ENCODE measurements at regions not wholly inside any gene's neighbourhood (a gene's known extent, or its start where the extent isn't known, plus 50 kb on each side); places are given as distances from the start of the nearest gene placed in this dataset.
"Not testable (repeated sequence)": the region's sequence is repeated elsewhere in the genome, so short reads cannot be mapped to it uniquely, and the experiment has no call there.

DNA sequence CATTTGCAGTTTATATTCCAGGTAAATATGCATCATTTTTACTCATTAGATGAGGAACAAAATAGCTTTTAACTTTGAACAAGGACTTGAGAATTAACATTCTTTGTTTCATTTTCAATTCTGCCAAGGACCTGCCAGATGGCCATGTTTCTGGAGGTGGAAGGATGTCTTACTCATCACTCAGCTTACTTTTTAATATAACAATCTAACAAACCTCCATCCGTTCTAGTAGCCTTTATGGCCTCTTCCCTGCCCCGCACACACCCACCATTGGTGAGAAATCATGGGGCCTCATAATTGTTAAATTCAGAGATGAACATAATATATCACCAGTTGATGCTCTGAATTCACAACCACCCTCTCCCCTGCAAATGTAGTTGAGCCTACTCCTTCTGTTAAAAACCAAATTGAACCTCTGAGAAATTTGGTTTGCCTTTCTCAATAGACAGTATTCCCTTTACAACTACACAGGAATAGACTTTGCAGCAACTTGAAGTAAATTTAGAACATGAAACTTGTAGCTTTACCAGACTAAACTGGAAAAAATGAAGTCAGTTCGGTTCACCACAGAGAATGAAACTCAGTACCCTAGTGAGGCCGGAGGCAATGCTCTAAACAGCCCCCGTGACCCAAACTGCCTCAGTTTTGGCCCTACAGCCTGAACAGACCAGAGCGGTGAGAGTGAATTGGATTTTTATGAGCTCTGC lies 50.1 kb upstream of the ACSL4 start:
- no peak for DNase-seq (ENCODE audit: low read depth)

DNA sequence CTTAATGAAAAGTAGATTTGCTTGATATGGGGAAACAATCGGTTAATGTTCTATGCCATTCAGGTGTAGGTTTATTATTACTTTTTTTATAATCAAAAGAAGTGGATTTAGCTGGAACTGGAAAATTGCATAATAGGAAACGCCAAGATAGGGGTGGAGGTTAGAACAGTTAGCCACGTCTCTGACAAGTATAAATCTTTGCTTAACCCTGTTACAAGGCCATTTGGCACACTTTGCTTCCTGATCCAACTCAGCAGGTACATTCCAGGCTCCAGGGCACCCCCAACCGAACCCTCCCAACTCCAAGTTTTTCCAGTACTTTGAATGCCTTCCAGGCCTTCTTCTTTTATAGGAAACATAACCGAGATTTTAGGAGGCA lies 50.6 kb upstream of the ACSL4 start:
- DNase-seq (ENCODE audit: low read depth) = no peak

DNA sequence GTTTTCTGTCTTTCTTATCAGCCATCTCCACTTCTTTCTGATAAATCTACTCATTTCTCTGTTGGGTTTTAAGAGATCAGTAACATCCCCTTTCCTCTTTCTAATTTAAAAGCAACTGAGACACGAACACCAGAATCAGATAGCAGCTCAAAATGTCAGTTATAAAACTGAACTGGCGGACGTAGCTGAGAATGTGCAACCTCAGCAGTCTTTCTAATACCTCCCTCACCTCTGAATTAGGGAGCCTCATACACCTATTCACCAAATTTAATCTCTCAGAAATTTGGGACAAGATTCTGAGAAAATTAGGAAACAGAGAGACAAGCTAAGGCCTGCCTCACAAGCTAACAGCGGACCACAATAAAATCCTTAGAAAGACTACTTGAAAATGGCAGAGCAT lies 52.0 kb upstream of the ACSL4 start:
- no peak for DNase-seq (ENCODE audit: low read depth)

DNA sequence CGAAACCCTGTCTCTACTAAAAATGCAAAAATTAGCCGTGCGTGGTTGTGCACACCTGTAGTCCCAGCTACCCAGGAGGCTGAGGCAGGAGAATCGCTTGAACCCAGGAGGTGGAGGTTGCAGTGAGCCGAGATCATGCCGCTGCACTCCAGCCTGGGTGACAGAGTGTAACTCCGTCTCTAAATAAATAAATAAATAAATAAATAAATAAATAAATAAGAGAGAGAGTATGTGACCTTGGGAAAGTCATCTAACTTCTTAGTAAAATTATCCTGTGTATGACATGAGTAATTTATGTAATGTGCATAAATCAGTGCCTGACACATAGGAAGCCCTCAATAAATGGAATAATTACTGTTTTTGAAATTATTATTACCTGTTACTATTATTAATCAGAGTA lies 57.5 kb upstream of the ACSL4 start:
- not testable (repeated sequence) for DNase-seq (ENCODE audit: low read depth)

DNA sequence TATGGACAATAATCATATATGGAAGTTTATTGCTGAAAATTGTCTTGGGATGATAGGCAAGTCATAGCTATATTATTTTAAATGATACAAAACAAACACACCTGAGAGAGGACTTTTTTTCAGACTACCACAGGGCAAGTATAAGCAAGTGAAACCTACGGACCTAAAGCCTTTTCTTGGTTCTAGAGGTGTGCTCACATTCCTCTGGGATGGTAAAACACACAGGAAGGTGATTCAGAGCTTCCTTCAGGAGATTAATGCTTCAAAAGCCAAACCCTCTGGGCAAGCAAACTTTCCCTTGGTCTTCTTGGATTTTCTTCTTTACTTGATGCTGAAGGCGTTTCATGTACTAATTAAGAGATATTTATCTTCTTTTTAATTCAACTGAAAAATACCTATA lies 60.1 kb upstream of the ACSL4 start:
- no peak for DNase-seq (ENCODE audit: low read depth)

DNA sequence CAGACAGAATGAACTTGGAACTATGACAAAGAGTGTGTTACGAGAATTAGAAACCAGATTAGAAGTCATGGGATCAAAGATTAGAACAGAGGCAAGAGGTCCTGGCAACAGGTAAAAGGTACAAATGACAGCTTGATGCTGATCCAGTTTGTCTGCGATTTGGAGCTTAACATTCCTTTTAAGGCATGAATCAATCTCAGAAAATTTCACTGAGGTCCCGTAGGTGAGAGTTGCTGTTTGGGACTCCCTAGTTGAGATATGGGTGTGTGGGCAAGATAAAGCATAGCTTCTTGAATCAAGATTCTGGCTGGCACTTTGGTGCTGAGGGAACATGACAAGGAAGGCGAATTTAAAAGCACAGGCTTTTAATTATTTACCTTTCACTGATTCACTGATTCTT lies 62.6 kb upstream of the ACSL4 start:
- no peak for DNase-seq (ENCODE audit: low read depth)

DNA sequence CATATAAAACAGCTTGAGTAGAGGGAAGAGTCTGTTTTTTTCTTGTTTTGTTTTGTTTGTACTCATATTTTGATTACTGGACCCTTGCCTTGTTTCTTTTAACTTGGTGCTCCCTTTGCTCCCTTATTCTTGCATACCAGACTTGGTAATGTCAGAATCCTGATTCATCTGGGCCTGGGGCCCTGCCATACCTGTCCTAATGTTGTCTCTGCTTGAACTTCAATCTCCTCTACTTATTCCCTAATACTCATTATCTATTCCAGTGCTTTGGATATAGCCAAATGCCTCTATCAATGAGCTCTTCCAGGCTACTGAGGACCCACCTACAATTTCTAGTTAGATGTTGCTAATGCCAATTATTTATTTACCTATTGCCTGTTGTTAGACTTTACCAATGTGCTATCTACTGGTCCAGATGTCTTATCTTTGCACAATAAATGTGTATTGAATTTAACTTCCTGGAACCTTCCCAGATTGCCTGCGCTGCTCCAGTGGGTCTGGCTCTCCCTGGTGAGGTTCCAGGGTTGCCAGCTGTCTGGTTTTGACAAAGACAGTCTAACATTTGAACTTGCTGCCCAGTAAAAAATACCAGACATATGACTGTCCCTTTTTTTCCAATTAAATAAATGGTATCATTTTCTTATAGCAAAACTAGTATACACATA lies 64.4 kb upstream of the ACSL4 start:
- DNase-seq (ENCODE audit: low read depth) = no peak

DNA sequence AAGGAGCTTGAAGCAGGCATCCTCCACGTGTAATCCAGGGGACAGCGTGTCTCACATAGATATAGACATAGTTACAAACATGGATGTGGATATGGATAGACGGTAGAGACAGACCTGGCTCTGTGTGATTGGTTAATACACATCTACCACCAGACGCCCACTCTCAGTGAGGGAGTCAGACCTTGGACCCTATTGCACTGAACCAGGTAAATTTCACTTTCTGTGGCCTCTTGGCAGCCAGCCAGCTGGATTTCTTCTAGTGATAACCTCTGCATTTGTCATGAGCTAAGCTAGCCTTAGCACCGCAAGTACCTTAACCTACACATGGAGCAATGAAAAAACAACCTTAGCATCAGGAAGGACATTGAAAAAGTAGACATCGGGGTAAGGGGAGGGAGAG lies 79.2 kb upstream of the ACSL4 start:
- no peak for DNase-seq (ENCODE audit: low read depth)

DNA sequence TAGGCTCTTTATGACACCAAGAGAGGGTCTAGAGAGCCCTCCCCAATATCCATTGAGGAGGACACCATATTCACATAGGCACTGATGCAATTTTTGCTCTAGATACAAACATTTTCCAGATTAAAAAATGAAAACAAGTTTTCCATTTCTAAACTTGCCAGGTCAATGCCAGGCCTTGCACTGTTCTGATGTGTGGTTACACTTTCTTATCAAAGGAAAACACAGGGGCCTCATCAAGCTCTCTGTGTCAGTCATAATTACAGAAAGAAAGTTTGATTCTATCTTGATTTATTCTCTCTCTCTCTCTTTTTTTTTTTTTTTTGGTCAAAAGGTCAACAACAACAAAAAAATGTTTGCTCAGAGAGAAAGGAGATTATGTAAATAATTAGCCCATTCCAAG lies 80.2 kb upstream of the ACSL4 start:
- DNase-seq (ENCODE audit: low read depth) = no peak

DNA sequence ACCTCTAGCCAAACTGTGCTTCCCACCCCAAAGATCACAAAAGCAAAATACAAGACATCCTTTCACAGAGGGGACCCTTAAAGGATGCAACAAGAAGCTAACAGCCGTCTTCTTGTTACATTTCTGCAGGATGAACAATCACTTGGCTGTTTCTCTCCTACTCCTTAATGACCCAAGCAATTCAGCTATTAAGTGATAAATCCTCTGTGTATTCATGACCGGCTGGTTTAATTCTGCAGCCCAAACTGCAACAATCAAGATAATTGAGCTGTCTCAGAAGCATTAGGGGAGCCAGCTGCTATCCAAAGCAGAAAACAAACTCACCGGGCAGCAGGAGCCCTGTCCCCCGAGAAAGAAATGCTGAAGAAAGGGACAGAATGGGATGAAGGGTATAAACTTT lies 85.9 kb upstream of the ACSL4 start:
- DNase-seq (ENCODE audit: low read depth) = no peak

DNA sequence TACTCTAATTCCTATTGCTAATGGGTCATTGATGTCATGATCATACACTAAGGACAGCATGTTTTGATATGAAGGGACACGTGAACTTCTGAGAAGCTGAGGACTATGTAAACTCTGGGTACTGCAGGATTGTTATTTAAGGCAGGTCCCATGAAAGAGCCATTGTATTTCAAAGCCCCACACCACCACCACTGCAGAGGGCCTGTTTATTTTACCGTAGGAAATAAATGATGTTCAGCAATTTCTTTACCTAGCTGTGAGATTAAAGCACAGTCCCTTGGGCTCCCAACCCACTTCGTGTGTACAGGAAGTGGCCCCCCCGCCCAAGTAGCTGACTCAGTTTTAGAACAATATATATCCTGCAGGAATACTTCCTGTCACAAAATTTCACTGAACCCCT lies 89.8 kb upstream of the ACSL4 start:
- DNase-seq (ENCODE audit: low read depth) = no peak

DNA sequence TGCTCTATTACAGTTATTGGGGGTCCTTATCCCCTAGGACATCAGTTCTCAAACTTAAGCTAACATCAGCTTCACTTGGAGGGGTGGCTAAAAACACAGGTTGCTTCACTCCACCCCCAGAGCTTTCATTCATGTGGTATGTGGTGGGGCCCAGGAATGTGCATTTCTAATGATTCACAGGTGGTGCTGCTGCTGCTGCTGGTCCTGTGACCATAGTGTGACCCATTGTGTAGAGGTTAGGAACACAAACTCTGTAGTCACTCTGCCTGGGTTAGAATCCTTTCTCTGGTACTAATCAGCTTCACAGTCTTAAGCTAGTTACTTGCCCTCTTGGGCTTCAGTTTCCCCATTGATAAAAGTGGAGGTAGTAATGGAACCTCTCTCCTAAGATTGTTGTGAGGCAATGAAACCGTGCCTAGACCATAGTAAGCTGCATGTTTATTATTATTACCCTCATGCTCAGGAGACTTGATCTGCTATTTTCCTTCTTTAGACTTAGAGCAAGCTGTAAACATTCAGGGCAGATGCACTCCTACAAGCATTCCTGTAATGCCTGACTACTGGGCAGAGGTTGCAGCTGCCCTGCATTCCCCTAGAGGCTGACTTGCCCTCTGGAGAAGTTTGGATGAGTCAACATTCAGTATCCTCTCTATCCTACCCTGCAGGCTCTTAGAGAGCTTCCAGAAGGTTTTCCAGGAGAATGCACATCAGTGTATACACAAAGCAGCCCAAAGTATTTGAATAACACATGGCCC lies 94.1 kb upstream of the ACSL4 start:
- peak; percentile 42 for DNase-seq (ENCODE audit: low read depth)

DNA sequence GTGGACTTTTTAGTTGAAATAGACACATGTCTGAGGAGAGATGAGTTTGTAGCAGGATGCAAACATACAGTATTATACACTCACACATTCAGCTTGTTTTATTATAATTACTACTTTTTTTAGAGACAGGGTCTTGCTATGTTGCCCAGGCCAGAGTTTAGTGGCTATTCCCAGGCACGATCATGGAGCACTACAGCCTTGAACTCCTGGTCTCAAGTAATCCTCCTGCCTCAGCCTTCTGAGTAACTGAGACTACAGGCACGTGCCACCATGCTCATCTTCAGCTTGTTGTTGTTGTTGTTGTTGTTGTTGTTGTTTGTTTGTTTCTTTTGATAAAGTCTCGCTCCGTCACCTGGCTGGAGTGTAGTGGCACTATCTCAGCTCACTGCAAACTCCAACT lies 94.7 kb upstream of the ACSL4 start:
- no peak for DNase-seq (ENCODE audit: low read depth)

DNA sequence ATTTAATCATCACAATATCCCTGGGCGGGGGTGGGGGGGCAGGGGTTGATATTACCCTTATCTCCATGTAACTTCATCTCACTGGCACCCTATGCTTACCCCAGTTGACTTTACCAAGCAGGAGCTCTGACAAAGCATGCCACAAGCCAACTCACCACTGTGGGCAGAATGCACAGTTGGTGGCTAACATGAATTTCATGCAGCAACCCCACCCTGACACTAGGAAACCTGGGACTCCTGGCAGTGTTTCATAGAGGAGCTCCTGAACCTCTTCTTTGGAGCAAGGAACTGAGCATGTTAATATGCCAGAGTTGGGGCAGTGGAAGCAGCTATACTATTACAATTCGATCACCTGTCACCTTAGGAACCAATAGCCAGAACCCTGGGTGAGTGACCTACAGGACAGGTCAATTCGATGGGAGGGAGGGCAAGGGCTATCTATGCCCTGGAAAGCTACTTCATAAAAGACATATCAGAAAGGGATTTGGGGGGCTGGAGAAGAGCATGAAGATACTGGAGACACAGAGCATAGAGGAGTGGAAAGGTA lies 97.2 kb upstream of the ACSL4 start:
- no peak for DNase-seq (ENCODE audit: low read depth)

DNA sequence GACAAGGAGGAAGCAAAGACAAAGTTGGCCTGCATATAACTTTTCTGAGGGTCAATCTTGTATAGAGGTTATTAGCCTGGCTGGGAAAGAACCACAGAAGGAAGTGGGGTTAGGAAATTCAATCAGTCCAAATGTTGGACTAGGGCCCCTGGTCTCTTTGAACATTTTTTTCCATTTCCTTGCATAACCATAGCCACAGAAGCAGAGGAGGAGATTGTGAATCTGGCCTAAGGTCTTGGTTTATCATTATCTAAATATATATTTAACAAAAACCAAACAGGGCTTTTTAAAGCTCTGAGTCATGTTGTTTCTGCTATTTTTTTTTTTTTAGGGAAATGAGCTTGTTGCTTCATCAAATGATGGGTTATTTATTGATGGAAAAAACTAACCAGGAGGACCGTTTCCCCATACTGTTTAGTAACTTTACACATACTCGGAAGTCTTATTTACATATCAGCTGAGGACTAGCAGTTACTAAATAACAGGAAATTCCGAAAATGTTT lies 97.7 kb upstream of the ACSL4 start:
- DNase-seq (ENCODE audit: low read depth) = peak; percentile 20

DNA sequence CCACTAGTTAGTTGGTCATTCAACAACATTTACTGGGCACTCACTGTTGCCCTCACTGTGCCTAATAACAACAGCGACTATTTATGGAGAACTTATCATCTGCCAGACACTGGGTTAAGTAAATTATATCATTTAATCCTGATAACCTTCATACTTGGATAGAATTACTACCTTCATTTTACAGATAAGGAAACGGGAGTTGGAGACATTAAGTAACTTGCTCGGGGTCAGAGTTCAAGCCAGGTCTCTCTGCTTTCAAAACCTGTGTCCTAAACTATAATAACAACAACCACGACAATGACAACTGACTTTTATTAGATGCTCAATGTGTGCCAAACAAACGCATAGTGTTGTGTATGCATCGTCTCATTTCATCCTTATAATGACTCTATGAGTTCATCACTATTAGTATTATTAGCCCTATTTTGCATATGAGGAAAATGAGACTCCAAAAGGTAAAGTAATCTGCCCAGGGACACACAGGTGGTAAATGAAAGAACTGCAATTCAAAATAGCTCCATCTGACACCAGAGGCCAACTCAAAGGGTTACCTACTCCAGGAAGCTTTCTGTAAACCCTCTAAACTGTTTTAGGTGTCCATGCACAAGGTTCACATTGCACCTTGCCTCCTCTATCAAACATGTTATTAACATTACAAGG lies 98.4 kb upstream of the ACSL4 start:
- DNase-seq (ENCODE audit: low read depth) = no peak

DNA sequence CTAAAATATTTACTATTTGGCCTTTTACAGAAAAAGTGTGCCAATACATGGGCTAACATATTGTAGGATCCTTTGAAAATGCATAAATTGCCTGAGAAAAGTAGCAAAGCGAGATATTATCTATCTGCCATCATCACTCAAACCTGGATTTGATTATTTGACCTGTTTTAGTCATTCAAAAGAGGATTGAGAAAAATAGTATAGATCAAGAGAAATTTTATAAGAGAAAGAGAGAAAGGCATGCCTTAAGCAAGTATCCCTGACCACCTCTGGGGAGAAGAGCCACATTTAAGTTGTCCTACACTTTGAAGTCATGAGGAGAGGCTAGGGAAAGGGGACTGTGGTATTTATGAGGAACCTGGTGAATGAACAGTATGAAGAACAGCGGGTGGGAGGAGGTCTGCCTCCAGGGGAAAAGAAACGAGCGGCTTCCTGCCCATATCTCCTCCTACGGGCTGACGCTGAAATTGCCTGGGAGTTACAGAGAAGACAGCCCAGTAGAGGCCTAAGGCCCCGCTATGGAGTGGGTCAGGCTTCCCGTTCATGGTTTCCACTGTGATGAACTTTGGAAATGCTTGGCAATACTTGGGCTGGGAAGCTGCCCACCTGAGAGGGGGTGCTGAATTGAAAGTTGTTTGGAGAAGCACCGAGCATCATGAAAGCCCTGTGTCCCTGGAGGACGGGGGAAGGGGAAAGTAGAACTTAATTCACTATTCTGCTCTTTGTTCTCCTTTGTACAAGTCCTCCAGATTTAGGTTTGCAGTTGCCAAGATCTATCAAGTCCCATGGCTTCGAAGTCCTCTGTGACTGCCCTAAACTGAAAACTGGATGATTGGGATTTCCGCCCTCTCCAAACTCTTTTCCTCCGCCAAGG lies 106.9 kb upstream of the ACSL4 start:
- no peak for DNase-seq (ENCODE audit: low read depth)

DNA sequence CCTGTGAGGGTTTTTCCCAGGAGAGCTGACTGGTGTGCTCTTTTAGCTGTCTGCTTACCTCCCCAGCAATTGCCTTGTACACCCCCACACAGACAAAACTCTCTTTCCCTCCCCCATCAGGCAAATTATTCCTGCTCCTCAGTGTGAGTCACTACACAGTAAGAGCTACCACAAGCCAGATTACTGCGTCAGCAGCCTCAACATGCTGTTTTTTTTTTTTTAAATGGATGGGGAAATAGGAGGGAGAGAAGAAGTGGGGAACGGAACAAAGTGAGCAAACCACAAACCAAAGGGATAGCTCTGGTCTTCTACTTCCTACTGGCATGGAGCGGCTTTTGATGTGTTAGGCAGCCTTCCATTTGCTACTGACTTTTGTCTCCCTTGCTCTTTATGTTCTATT lies 107.5 kb upstream of the ACSL4 start:
- peak; percentile 72 for DNase-seq (ENCODE audit: low read depth)

DNA sequence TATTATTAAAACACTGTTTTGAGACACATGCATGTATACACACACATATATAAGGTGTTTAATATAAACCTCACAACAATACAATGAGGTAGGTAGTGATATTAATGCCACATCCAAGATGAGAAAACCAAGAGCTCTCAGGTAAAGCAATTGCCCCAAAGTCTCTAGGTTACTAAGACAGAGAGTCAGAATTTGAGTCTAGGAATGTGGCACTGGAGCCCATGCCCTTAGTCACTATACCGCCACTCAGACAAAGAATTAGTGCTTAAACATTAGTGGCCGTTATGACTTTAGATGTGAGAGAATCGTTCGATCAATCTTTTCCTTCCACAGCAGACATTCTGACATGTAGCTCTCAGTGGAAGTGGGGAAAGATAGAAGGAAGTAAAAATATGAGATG lies 108.2 kb upstream of the ACSL4 start:
- no peak for DNase-seq (ENCODE audit: low read depth)

DNA sequence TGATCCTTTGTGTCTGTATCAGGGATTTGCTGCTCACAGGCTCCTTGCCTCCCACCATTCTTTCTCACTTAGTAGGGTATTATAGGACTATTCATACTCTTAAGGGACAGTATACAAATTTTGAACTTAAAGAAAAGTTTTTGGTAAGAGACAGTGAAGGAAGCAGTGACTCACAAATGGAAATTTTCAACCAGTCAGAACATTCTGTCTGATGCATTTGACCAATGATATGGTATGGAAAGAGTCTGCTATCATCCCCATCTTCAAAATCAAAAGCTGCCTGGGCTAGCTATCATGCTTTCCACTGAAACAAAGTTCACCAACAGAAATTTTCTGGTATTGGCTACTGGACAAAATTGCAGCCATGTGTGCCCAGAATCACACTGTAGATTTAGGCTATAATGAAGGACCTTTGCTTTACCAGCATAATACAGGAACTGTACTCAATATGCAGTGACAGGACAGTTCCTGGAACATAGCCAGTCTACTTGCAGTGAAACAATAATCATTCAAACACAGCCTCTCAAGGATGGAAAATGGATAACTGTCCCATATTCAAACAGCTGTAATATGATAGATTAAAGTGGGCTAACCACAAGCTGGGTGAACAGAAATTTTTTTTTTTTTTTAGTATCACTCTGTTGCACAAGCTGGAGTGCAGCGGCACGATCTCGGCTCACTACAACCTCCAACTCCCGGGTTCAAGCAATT lies 109.0 kb upstream of the ACSL4 start:
- no peak for DNase-seq (ENCODE audit: low read depth)

DNA sequence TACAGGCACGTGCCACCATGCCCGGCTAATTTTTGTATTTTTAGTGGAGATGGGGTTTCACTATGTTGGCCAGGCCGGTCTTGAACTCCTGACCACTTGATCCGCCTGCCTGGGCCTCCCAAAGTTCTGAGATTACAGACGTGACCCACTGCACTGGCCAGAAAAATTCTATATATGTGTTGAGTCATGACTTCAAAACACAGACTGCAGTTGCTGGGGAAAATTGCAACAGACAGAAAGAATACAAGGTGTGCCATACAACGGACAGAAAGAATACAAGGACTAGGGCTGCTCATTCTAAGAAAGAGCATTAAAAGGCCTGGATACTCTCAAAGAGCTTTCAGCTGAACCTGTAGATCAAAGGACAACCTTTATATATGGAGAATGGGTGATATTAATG lies 109.6 kb upstream of the ACSL4 start:
- no peak for DNase-seq (ENCODE audit: low read depth)

Data from GM04504 (cell line).